HG03196 (cell line): ENCODE measurements at regions not wholly inside any gene's neighbourhood (a gene's known extent, or its start where the extent isn't known, plus 50 kb on each side); places are given as distances from the start of the nearest gene placed in this dataset.
"Not testable (repeated sequence)": the region's sequence is repeated elsewhere in the genome, so short reads cannot be mapped to it uniquely, and the experiment has no call there.

Source experiments
- ATAC-seq: cut with Tn5 transposase; IDR thresholded peaks from one replicate; pipeline ENCODE4 v1.9.1; 2021; ENCODE audit not compliant: unreplicated experiment

DNA sequence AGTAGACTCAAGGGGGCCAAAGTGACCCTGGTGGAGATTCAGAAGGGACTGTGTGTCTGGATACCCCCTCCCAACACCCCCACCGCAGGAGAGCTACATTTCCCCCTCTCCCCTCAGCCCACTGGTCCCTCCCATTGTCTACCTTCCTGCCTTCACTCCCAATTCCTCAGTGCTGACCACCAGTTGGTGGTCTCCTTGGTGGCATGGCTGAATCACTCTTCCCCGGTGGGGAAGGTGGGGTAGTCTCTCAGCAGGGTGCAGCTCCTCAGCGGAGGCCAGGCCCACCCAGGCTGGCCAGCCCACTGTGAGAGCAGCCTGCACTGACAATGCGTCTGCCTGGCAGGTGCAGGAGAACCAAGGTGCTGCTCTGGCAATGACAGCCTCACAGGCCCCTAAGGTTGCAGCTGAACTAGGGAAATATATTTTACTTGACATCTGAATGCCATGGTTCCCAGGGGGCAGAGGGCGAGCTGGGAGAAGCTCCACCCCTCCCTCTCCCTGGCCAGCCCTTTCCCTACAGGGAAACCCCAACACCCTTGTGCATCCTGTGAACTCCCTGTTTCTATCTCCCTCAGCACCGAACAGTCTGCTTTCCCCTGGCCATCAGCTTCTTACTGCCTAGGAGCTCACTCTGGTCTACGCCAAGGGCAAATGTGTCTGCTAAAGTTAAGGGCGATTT is 62.6 kb upstream of the PAX8 start:
- ATAC-seq = no peak

DNA sequence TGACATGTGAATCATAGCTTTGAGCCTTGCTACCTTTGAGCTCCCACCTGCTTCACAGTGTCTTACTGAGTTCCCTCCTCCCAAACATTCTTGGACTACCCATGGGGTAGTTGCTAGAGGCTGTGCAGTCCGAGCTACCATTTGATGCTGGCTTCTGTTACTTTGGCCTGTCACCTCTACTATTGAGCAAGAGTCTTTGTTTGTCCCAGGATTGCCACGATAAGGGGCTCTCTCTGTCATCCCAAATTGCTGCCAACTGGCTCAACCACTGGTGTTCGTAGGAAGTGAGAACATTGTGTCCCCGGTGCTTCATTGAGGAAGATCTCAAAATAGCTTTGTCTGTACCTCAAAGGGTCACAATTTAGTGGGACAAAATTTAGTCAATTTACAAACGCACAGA is 59.1 kb upstream of the PAX8 start:
- ATAC-seq = no peak

DNA sequence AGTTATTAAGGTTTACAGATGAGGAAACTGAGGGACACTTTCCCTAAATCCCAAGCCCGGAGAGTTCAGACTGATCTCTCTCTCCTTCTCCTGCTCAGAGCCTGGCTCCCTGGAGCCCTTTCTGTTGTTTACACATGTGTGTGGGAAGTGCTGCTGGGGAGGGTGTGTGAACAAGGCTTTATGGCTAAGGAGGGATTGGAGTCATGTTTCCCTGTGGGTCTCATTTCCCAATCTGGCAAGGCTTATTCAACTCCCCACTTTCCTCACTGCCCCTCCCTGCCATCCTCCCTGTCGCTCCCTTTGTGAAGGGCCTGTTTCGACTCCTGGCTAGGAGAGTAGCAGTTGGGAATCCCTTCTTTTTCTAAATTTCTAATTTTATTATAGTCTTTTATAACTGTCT is 57.3 kb upstream of the PAX8 start:
- ATAC-seq = not testable (repeated sequence)

DNA sequence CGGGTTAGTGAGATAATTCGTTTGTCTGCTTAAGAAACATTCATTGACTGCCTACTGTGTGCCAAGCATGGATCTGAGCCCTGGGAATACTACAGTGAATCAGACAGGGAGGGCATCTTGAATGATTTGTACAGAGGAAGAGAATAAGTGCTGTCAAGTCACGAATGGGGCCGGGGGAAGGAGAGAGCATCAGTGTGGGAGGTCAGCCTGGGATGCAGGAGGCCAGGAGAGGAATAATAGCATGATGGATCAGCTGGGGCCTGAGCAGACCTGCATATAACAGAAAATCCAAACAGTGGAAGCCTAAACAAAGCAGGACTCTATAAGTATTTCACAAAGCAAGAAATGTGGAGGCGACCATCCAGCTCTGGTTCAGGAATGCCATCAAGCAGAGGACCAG is 55.4 kb upstream of the PAX8 start:
- ATAC-seq = no peak

DNA sequence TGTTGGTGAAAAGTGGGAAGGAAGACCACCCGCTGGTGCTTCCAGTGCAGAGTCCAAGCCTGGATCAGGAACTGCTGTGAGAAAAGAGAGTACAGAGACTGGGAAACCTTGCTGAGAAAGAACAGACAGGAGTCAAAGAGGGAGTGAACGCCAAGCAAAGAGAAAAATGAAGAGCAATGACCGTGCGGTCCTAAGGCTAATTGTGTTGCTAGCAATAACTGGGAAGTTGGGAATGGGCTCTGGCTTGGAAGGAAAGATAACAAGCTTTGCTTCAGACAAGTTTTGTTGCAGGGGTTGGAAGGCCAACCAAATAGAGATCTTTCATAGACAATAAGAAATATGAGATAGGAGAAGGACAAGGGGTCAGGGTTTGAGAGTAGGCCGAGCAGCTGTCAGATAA is 55.0 kb upstream of the PAX8 start:
- not testable (repeated sequence) for ATAC-seq

DNA sequence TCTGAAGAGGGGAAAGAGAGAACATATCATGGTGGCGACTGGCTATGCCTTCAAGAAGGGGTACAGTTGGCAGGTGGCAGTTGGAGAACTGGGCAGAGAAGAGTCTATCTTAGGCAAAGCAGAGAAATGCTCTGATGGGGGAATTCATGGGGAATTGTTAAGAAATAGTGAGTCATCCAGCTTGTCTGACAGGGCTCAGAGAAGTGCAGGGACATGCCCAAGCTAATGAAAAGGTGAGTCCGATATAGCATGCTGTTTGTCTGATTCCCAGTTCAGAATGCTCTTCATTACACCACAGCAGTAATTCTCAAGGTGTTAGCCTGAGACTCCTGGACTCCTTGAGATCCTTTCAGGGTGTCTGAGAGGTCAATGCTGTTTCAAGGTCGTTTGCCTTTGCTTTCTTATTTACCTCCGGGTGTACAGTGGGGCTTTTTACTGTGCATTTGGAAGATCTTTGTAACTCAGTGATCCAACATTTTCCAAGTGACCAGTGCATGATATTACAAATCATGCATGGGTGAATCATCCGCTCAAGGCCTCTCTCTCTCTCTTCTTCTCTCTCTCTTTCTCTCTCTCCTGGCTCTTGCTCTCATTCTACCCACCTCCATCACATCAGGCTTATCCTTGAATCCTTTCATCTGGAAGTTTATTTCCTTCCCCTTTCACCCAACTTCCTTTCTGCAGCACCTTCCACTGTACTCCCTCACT is 51.5 kb upstream of the PAX8 start:
- ATAC-seq = not testable (repeated sequence)

DNA sequence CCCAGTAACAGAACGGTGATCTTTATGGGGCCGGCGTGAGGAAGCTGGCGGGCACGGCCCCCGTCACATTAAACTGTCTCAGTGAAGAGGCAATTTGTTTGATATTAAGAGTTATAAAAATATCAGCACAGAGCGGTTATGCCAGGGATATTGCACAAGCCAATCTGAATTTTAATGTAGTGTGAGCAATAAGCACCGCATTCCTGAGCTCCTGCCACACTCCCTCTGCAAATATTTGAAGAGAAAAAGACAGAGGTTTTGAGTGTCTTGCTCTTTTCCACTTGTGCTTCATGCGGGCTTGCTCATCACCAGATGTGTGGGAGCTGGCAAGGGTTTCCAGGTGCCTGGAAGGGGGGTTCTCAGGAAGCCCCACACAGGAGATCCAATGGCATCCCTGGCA is 50.3 kb upstream of the PAX8 start:
- ATAC-seq = not testable (repeated sequence)

DNA sequence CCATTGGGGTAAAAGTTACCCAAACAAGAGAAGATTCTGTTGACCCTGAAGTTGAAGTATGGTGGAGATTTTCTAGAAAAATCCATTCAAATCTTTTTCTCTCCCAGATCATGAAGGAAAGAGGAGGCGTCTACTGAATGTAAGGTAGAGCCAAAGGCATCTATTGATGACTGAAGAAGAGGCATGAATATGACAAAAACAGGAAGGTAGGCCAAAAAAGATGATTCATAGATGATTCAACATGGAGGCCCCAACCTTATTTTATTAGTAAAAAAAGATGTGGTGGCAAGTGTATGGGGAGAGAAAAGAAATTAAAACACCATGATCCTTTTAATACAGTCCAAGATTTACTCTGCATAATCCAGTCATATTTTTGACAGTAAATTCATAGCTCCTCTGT is 49.9 kb upstream of the PAX8 start:
- not testable (repeated sequence) for ATAC-seq
